NCI-H2171 treated with DMSO at 0.1 percent for 48 hours (cell line): ENCODE measurements at regions not wholly inside any gene's neighbourhood (a gene's known extent, or its start where the extent isn't known, plus 50 kb on each side); places are given as distances from the start of the nearest gene placed in this dataset.
A peak's percentile ranks its signal among the peaks of the same experiment; 100 is the strongest.

Experiments used
- DNase-seq: peaks from one replicate; lab custom pipeline; 2025; lab: John Stamatoyannopoulos, UW

GRCh38 chr2:74735009-74735408 lies 81.0 kb downstream of the SEMA4F start:
- no peak for DNase-seq

GRCh38 chr2:74735564-74735963 lies 81.5 kb downstream of the SEMA4F start:
- DNase-seq: peak; percentile 83

GRCh38 chr2:74736589-74736988 lies 82.5 kb downstream of the SEMA4F start:
- DNase-seq: no peak

GRCh38 chr2:74738586-74738985 lies 84.5 kb downstream of the SEMA4F start:
- no peak for DNase-seq

- no peak for DNase-seq
Observed at GRCh38 chr2:74739129-74739528, 85.1 kb downstream of the SEMA4F start.

GRCh38 chr2:74739733-74740241 lies 85.7 kb downstream of the SEMA4F start:
- no peak for DNase-seq

GRCh38 chr2:74740395-74740740 lies 86.3 kb downstream of the SEMA4F start:
- DNase-seq: no peak

GRCh38 chr2:74740741-74741431 lies 86.8 kb downstream of the SEMA4F start:
- no peak for DNase-seq

GRCh38 chr2:74741629-74742028 lies 87.6 kb downstream of the SEMA4F start:
- DNase-seq: no peak

GRCh38 chr2:74742471-74742870 lies 88.4 kb downstream of the SEMA4F start:
- no peak for DNase-seq

GRCh38 chr2:74743039-74743438 lies 89.0 kb downstream of the SEMA4F start:
- no peak for DNase-seq

GRCh38 chr2:74743778-74744177 lies 89.7 kb downstream of the SEMA4F start:
- DNase-seq: no peak

GRCh38 chr2:74744731-74745515 lies 89.0 kb upstream of the HK2 start:
- DNase-seq: no peak

- no peak for DNase-seq
Observed at GRCh38 chr2:74745766-74746165, 88.2 kb upstream of the HK2 start.

- DNase-seq: no peak
Observed at GRCh38 chr2:74746480-74746879, 87.4 kb upstream of the HK2 start.

GRCh38 chr2:74747411-74748080 lies 86.4 kb upstream of the HK2 start:
- DNase-seq: no peak

GRCh38 chr2:74748665-74749064 lies 85.3 kb upstream of the HK2 start:
- DNase-seq: no peak

GRCh38 chr2:74749432-74749831 lies 84.5 kb upstream of the HK2 start:
- no peak for DNase-seq

- no peak for DNase-seq
Observed at GRCh38 chr2:74751981-74752851, 81.7 kb upstream of the HK2 start.

GRCh38 chr2:74755386-74755785 lies 78.5 kb upstream of the HK2 start:
- no peak for DNase-seq

GRCh38 chr2:74756356-74756890 lies 77.5 kb upstream of the HK2 start:
- no peak for DNase-seq

GRCh38 chr2:74759986-74760385 lies 73.9 kb upstream of the HK2 start:
- no peak for DNase-seq
